WTC11 (cell line): ENCODE measurements at regions not wholly inside any gene's neighbourhood (a gene's known extent, or its start where the extent isn't known, plus 50 kb on each side); places are given as distances from the start of the nearest gene placed in this dataset.

Experiments used
- ATAC-seq: fragments of 200-7000 bp; cut with Tn5 transposase; 2 replicates; pipeline ENCODE4 v1.10.0; 2021; ENCODE audit warnings: mild to moderate bottlenecking, moderate library complexity
- CTCF ChIA-PET: fragments of 300-600 bp; sonication (Branson Sonifier 250); formaldehyde crosslinking; loops from one replicate; lab custom pipeline; 2021; ENCODE audit warnings: antibody characterized with exemption; lab: Charles Lee
- POLR2A ChIA-PET: fragments of 350-600 bp; sonication (Branson Sonifier 250); formaldehyde crosslinking; loops from one replicate; lab custom pipeline; 2021; ENCODE audit warnings: antibody characterized with exemption; lab: Charles Lee
- DNase-seq: peaks from one replicate; pipeline ENCODE4 v3.0.0; 2021; ENCODE audit warnings: low spot score
- H3K27ac Mint-ChIP-seq: 2 replicates; pipeline ENCODE4 v1.8.0; 2021; ENCODE audit warnings: mixed read lengths
- H3K27me3 Mint-ChIP-seq: 2 replicates; pipeline ENCODE4 v1.8.0; 2021; ENCODE audit warnings: low read depth, mild to moderate bottlenecking, moderate library complexity, mixed read lengths
- H3K36me3 Mint-ChIP-seq: 2 replicates; pipeline ENCODE4 v1.8.0; 2021; ENCODE audit warnings: mixed read lengths
- H3K4me1 Mint-ChIP-seq: 2 replicates; pipeline ENCODE4 v1.8.0; 2022; ENCODE audit warnings: mixed read lengths
- H3K4me3 Mint-ChIP-seq: 2 replicates; pipeline ENCODE4 v1.8.0; 2021; ENCODE audit warnings: mild to moderate bottlenecking, moderate library complexity, mixed read lengths
- H3K9me3 Mint-ChIP-seq: 2 replicates; pipeline ENCODE4 v1.8.0; 2021; ENCODE audit warnings: mixed read lengths
- AFF4 ChIP-seq: sonication (generic); formaldehyde crosslinking; IDR thresholded peaks from 2 replicates; pipeline ENCODE4 v1.8.1; 2023; ENCODE audit warnings: mild to moderate bottlenecking, missing genetic modification reagents, borderline replicate concordance
- CREB1 ChIP-seq: sonication (generic); formaldehyde crosslinking; IDR thresholded peaks from 2 replicates; pipeline ENCODE4 v1.8.0; 2023; ENCODE audit warnings: mild to moderate bottlenecking, missing genetic modification reagents
- CREM ChIP-seq: sonication (generic); formaldehyde crosslinking; IDR thresholded peaks from 2 replicates; pipeline ENCODE4 v1.8.1; 2022; ENCODE audit warnings: mild to moderate bottlenecking, missing genetic modification reagents, moderate library complexity
- E2F4 ChIP-seq: sonication (generic); formaldehyde crosslinking; IDR thresholded peaks from 2 replicates; pipeline ENCODE4 v1.8.1; 2022; ENCODE audit warnings: low read depth, mild to moderate bottlenecking, moderate library complexity, missing genetic modification reagents, borderline replicate concordance
- ESRRA ChIP-seq: sonication (generic); formaldehyde crosslinking; IDR thresholded peaks from 2 replicates; pipeline ENCODE4 v1.8.1; 2022; ENCODE audit warnings: mild to moderate bottlenecking, missing genetic modification reagents, borderline replicate concordance
- GTF2I ChIP-seq: fragments of 250-450 bp; sonication (Bioruptor Pico); conservative IDR thresholded peaks from 2 replicates; pipeline ENCODE4 v1.4.0; 2021; ENCODE audit warnings: mild to moderate bottlenecking
- IRF2 ChIP-seq: sonication (generic); formaldehyde crosslinking; IDR thresholded peaks from 2 replicates; pipeline ENCODE4 v1.8.0; 2022; ENCODE audit warnings: low read depth, missing genetic modification reagents, borderline replicate concordance
- KAT7 ChIP-seq: sonication (generic); formaldehyde crosslinking; IDR thresholded peaks from 2 replicates; pipeline ENCODE4 v1.8.1; 2023; ENCODE audit warnings: missing genetic modification reagents, mild to moderate bottlenecking, borderline replicate concordance
- MYBL2 ChIP-seq: sonication (generic); formaldehyde crosslinking; IDR thresholded peaks from 2 replicates; pipeline ENCODE4 v1.8.1; 2023; ENCODE audit warnings: mild to moderate bottlenecking, moderate library complexity, missing genetic modification reagents
- PREB ChIP-seq: sonication (generic); formaldehyde crosslinking; IDR thresholded peaks from 2 replicates; pipeline ENCODE4 v1.8.1; 2022; ENCODE audit warnings: mild to moderate bottlenecking, missing genetic modification reagents, moderate library complexity, borderline replicate concordance
- TEAD1 ChIP-seq: sonication (generic); formaldehyde crosslinking; IDR thresholded peaks from 2 replicates; pipeline ENCODE4 v1.8.0; 2022; ENCODE audit warnings: mild to moderate bottlenecking, missing genetic modification reagents
- USF1 ChIP-seq: sonication (generic); formaldehyde crosslinking; IDR thresholded peaks from 2 replicates; pipeline ENCODE4 v1.8.0; 2022; ENCODE audit warnings: mild to moderate bottlenecking, missing genetic modification reagents
- ZBTB21 ChIP-seq: sonication (generic); formaldehyde crosslinking; IDR thresholded peaks from 2 replicates; pipeline ENCODE4 v1.8.1; 2023; ENCODE audit warnings: mild to moderate bottlenecking, missing genetic modification reagents, borderline replicate concordance
- ZNF263 ChIP-seq: sonication (generic); formaldehyde crosslinking; IDR thresholded peaks from 2 replicates; pipeline ENCODE4 v1.8.1; 2022; ENCODE audit warnings: low read depth, mild to moderate bottlenecking, moderate library complexity, missing genetic modification reagents
- ZNF317 ChIP-seq: sonication (generic); formaldehyde crosslinking; IDR thresholded peaks from 2 replicates; pipeline ENCODE4 v1.8.1; 2023; ENCODE audit warnings: low read depth, mild to moderate bottlenecking, moderate library complexity, missing genetic modification reagents, borderline replicate concordance
- ZNF532 ChIP-seq: fragments of 250-450 bp; sonication (Bioruptor Pico); IDR thresholded peaks from 2 replicates; pipeline ENCODE4 v1.9.0; 2021; ENCODE audit warnings: mild to moderate bottlenecking, borderline replicate concordance
- ZNF671 ChIP-seq: fragments of 250-450 bp; sonication (Bioruptor Pico); IDR thresholded peaks from 2 replicates; pipeline ENCODE4 v1.8.0; 2021; ENCODE audit warnings: mild to moderate bottlenecking
- TF ChIP-seq, protein P1 (sequence below): sonication (generic); formaldehyde crosslinking; IDR thresholded peaks from 2 replicates; pipeline ENCODE4 v1.8.0; 2022; ENCODE audit warnings: mild to moderate bottlenecking, missing genetic modification reagents
- TF ChIP-seq, protein P2 (sequence below): fragments of 250-450 bp; sonication (Bioruptor Pico); IDR thresholded peaks from 2 replicates; pipeline ENCODE4 v1.9.0; 2021; ENCODE audit warnings: mild to moderate bottlenecking

DNA sequence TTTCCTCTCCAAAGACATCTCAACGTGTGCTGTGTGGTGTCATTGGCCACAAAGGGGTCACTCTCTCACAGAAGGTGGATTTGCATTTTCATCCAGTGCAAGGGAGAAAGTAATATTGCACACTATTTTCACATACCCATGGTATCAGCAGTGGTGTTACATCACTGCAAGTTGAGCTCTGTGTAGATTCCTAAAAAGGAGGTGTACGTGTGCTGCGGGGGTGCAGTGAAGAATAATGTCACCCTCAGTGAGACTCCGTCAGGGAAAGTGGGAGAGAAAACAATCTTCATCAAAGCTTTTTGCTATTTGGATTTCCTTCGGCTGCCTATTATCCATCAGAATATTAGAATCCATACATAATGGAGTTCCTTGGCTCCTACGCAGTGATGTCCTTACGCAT is 733.8 kb upstream of the FANCL start (continued):
- TF ChIP-seq ZNF532 (CRISPR knock-in tag) (no peak), CREM (CRISPR knock-in tag) (no peak), AFF4 (CRISPR knock-in tag) (no peak), ESRRA (CRISPR knock-in tag) (no peak)

GRCh38 chr2:58974426-58974825 is 733.3 kb upstream of the FANCL start:
- Mint-ChIP-seq H3K27me3 (no peaks in the 10 kb centered on the region), H3K9me3 (no peaks in the 10 kb centered on the region), H3K4me3 (no peak overlapping the region; the same call in 1 of the 2 replicates), H3K36me3 (no peaks in the 10 kb centered on the region), H3K27ac (no peak overlapping the region), H3K4me1 (peaks cover 80% of the 10 kb centered on the region)
- no peak for ATAC-seq
- DNase-seq, result no peak
- ChIA-PET POLR2A (no interaction called here), CTCF (interaction anchor here (2.0 kb wide), 1 partner anchor 51 kb away, joined by 8 read pairs; no protein-coding TSS in a partner anchor)
- TF ChIP-seq ZBTB21 (CRISPR knock-in tag) (no peak), MYBL2 (CRISPR knock-in tag) (no peak), TEAD1 (no peak), ZNF263 (no peak), PREB (CRISPR knock-in tag) (no peak), ZNF671 (CRISPR knock-in tag) (no peak), IRF2 (CRISPR knock-in tag) (no peak), USF1 (CRISPR knock-in tag) (no peak), GTF2I (CRISPR knock-in tag) (no peak), ZNF317 (CRISPR knock-in tag) (no peak), KAT7 (CRISPR knock-in tag) (no peak), E2F4 (CRISPR knock-in tag) (no peak), CREB1 (CRISPR knock-in tag) (no peak)
- TF ChIP-seq, protein P1, sequence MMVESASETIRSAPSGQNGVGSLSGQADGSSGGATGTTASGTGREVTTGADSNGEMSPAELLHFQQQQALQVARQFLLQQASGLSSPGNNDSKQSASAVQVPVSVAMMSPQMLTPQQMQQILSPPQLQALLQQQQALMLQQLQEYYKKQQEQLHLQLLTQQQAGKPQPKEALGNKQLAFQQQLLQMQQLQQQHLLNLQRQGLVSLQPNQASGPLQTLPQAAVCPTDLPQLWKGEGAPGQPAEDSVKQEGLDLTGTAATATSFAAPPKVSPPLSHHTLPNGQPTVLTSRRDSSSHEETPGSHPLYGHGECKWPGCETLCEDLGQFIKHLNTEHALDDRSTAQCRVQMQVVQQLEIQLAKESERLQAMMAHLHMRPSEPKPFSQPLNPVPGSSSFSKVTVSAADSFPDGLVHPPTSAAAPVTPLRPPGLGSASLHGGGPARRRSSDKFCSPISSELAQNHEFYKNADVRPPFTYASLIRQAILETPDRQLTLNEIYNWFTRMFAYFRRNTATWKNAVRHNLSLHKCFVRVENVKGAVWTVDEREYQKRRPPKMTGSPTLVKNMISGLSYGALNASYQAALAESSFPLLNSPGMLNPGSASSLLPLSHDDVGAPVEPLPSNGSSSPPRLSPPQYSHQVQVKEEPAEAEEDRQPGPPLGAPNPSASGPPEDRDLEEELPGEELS (CRISPR knock-in tag), result no peak
- TF ChIP-seq, protein P2, sequence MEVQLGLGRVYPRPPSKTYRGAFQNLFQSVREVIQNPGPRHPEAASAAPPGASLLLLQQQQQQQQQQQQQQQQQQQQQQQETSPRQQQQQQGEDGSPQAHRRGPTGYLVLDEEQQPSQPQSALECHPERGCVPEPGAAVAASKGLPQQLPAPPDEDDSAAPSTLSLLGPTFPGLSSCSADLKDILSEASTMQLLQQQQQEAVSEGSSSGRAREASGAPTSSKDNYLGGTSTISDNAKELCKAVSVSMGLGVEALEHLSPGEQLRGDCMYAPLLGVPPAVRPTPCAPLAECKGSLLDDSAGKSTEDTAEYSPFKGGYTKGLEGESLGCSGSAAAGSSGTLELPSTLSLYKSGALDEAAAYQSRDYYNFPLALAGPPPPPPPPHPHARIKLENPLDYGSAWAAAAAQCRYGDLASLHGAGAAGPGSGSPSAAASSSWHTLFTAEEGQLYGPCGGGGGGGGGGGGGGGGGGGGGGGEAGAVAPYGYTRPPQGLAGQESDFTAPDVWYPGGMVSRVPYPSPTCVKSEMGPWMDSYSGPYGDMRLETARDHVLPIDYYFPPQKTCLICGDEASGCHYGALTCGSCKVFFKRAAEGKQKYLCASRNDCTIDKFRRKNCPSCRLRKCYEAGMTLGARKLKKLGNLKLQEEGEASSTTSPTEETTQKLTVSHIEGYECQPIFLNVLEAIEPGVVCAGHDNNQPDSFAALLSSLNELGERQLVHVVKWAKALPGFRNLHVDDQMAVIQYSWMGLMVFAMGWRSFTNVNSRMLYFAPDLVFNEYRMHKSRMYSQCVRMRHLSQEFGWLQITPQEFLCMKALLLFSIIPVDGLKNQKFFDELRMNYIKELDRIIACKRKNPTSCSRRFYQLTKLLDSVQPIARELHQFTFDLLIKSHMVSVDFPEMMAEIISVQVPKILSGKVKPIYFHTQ, result no peak
